Muscle of back (tissue), 3 donors: ENCODE measurements at regions not wholly inside any gene's neighbourhood (a gene's known extent, or its start where the extent isn't known, plus 50 kb on each side); places are given as distances from the start of the nearest gene placed in this dataset.

Source experiments
- DNase-seq, 3 donors: peaks; one replicate each; pipeline versions ENCODE4 v3.0.0 to v3.0.0-alpha.2; 2013

- DNase-seq = no peak
These were observed 188.7 kb upstream of the MPHOSPH6 start for GRCh38 chr16:82358606-82359221.

GRCh38 chr16:82358161-82358560, 188.1 kb upstream of the MPHOSPH6 start:
- no peak for DNase-seq

- DNase-seq = no peak
These were observed 187.2 kb upstream of the MPHOSPH6 start for GRCh38 chr16:82357237-82357636.

GRCh38 chr16:82350560-82350959, 180.5 kb upstream of the MPHOSPH6 start:
- no peak for DNase-seq

GRCh38 chr16:82345318-82345717, 175.3 kb upstream of the MPHOSPH6 start:
- no peak for DNase-seq

GRCh38 chr16:82344157-82344556, 174.1 kb upstream of the MPHOSPH6 start:
- DNase-seq = no peak

- DNase-seq = no peak
These were observed 171.2 kb upstream of the MPHOSPH6 start for GRCh38 chr16:82341146-82341669.

GRCh38 chr16:82340531-82340930, 170.5 kb upstream of the MPHOSPH6 start:
- DNase-seq = no peak

GRCh38 chr16:82337355-82337754, 167.3 kb upstream of the MPHOSPH6 start:
- DNase-seq = no peak

- DNase-seq = no peak
These were observed 162.1 kb upstream of the MPHOSPH6 start for GRCh38 chr16:82331974-82332750.

GRCh38 chr16:82331397-82331796, 161.4 kb upstream of the MPHOSPH6 start:
- no peak for DNase-seq

- DNase-seq = no peak
These were observed 159.6 kb upstream of the MPHOSPH6 start for GRCh38 chr16:82329504-82330192.

- no peak for DNase-seq
These were observed 159.0 kb upstream of the MPHOSPH6 start for GRCh38 chr16:82328881-82329469.

- DNase-seq = no peak
These were observed 153.1 kb upstream of the MPHOSPH6 start for GRCh38 chr16:82323171-82323570.

- no peak for DNase-seq
These were observed 152.2 kb upstream of the MPHOSPH6 start for GRCh38 chr16:82322177-82322576.

GRCh38 chr16:82319038-82319437, 149.0 kb upstream of the MPHOSPH6 start:
- DNase-seq = no peak

- DNase-seq = no peak
These were observed 147.6 kb upstream of the MPHOSPH6 start for GRCh38 chr16:82317411-82318167.

GRCh38 chr16:82313754-82314153, 143.7 kb upstream of the MPHOSPH6 start:
- no peak for DNase-seq

- no peak for DNase-seq
These were observed 141.5 kb upstream of the MPHOSPH6 start for GRCh38 chr16:82311528-82311927.

- DNase-seq = peak in 1 of 3 donors; percentile 3
These were observed 132.2 kb upstream of the MPHOSPH6 start for GRCh38 chr16:82302042-82302727.
